H9 (cell line): ENCODE measurements at regions not wholly inside any gene's neighbourhood (a gene's known extent, or its start where the extent isn't known, plus 50 kb on each side); places are given as distances from the start of the nearest gene placed in this dataset.
A peak's percentile ranks its signal among the peaks of the same experiment; 100 is the strongest.

Experiments used
- DNase-seq: peaks from one replicate; pipeline ENCODE4 v3.0.0-alpha.2; 2017
- H2AFZ ChIP-seq: one replicate; pipeline ENCODE4 v1.6.1; 2013; ENCODE audit warnings: mild to moderate bottlenecking, low read length, control low read depth, moderate library complexity
- H2AK5ac ChIP-seq: 2 replicates; pipeline ENCODE4 v1.6.1; 2013; ENCODE audit warnings: low read length, control low read depth, mixed read lengths; ENCODE audit not compliant: insufficient read length
- H2BK120ac ChIP-seq: one replicate; pipeline ENCODE4 v1.6.1; 2013; ENCODE audit warnings: low read depth, mild to moderate bottlenecking, low read length, control low read depth, inconsistent platforms; ENCODE audit not compliant: poor library complexity, severe bottlenecking
- H2BK12ac ChIP-seq: 2 replicates; pipeline ENCODE4 v1.6.1; 2013; ENCODE audit warnings: low read length, control low read depth, mixed read lengths, low read depth; ENCODE audit not compliant: insufficient read length
- H2BK15ac ChIP-seq: 2 replicates; pipeline ENCODE4 v1.6.1; 2013; ENCODE audit warnings: low read depth, low read length, control low read depth
- H2BK20ac ChIP-seq: one replicate; pipeline ENCODE4 v1.6.1; 2013; ENCODE audit warnings: low read depth, mild to moderate bottlenecking, low read length, control low read depth, inconsistent platforms; ENCODE audit not compliant: poor library complexity, severe bottlenecking
- H2BK5ac ChIP-seq: 2 replicates; pipeline ENCODE4 v1.6.1; 2013; ENCODE audit warnings: low read length, control low read depth, mixed read lengths; ENCODE audit not compliant: insufficient read length
- H3K14ac ChIP-seq: 2 replicates; pipeline ENCODE4 v1.6.1; 2013; ENCODE audit warnings: low read length, control low read depth; ENCODE audit not compliant: insufficient read depth
- H3K18ac ChIP-seq: 2 replicates; pipeline ENCODE4 v1.6.1; 2013; ENCODE audit warnings: low read depth, mild to moderate bottlenecking, mixed read lengths, low read length, control low read depth; ENCODE audit not compliant: insufficient read length
- H3K23ac ChIP-seq: 2 replicates; pipeline ENCODE4 v1.6.1; 2013; ENCODE audit warnings: low read length, control low read depth, mixed read lengths, low read depth; ENCODE audit not compliant: insufficient read length
- H3K23me2 ChIP-seq: 2 replicates; pipeline ENCODE4 v1.6.1; 2013; ENCODE audit warnings: low read depth, mild to moderate bottlenecking, mixed read lengths, low read length, control low read depth; ENCODE audit not compliant: insufficient read length, poor library complexity, severe bottlenecking
- H3K27ac ChIP-seq: 2 replicates; pipeline ENCODE4 v1.5.1; 2013; ENCODE audit warnings: low read length, control low read depth, mixed read lengths, low read depth; ENCODE audit not compliant: insufficient read length
- H3K27me3 ChIP-seq: 2 replicates; pipeline ENCODE4 v1.6.1; 2013; ENCODE audit warnings: low read length, control low read depth, inconsistent platforms; ENCODE audit not compliant: insufficient read depth
- H3K4ac ChIP-seq: 2 replicates; pipeline ENCODE4 v1.6.1; 2013; ENCODE audit warnings: low read depth, mild to moderate bottlenecking, control low read depth, inconsistent platforms, low read length, moderate library complexity
- H3K4me1 ChIP-seq: 2 replicates; pipeline ENCODE4 v1.6.1; 2013; ENCODE audit warnings: low read length, control low read depth, inconsistent platforms; ENCODE audit not compliant: insufficient read depth
- H3K4me2 ChIP-seq: 2 replicates; pipeline ENCODE4 v1.6.1; 2013; ENCODE audit warnings: low read length, control low read depth, mixed read lengths; ENCODE audit not compliant: insufficient read length, insufficient read depth
- H3K56ac ChIP-seq: 2 replicates; pipeline ENCODE4 v1.6.1; 2013; ENCODE audit warnings: low read depth, mild to moderate bottlenecking, mixed read lengths, low read length, control low read depth; ENCODE audit not compliant: insufficient read length
- H3K79me1 ChIP-seq: 2 replicates; pipeline ENCODE4 v1.6.1; 2013; ENCODE audit warnings: low read depth, mild to moderate bottlenecking, moderate library complexity, low read length, control low read depth, inconsistent platforms; ENCODE audit not compliant: insufficient read depth, poor library complexity, severe bottlenecking
- H3K79me2 ChIP-seq: 2 replicates; pipeline ENCODE4 v1.6.1; 2013; ENCODE audit warnings: low read length, control low read depth, inconsistent platforms; ENCODE audit not compliant: insufficient read depth
- H3K9ac ChIP-seq: 2 replicates; pipeline ENCODE4 v1.6.1; 2013; ENCODE audit warnings: low read length, control low read depth, mixed read lengths; ENCODE audit not compliant: insufficient read length; ENCODE audit errors: extremely low read depth
- H3K9me3 ChIP-seq: one replicate; pipeline ENCODE4 v1.6.1; 2013; ENCODE audit warnings: low read depth, low read length, inconsistent platforms; ENCODE audit not compliant: control insufficient read depth
- H3T11ph ChIP-seq: one replicate; pipeline ENCODE4 v1.6.1; 2013; ENCODE audit warnings: mild to moderate bottlenecking, low read length, control low read depth, inconsistent platforms
- H4K20me1 ChIP-seq: one replicate; pipeline ENCODE4 v1.6.1; 2013; ENCODE audit not compliant: control insufficient read depth, insufficient read length, insufficient read depth
- H4K5ac ChIP-seq: 2 replicates; pipeline ENCODE4 v1.6.1; 2013; ENCODE audit warnings: low read depth, mild to moderate bottlenecking, mixed read lengths, low read length, control low read depth; ENCODE audit not compliant: insufficient read length
- H4K8ac ChIP-seq: replicated peaks from 2 replicates; pipeline ENCODE4 v1.6.1; 2013; ENCODE audit warnings: low read length, control low read depth, mixed read lengths, low read depth; ENCODE audit not compliant: insufficient read length
- H4K91ac ChIP-seq: 2 replicates; pipeline ENCODE4 v1.6.1; 2013; ENCODE audit warnings: low read depth, mild to moderate bottlenecking, moderate library complexity, mixed read lengths, low read length, control low read depth; ENCODE audit not compliant: insufficient read length
- H3K27ac Mint-ChIP-seq, 3 experiments: 2 replicates in 2 of 3; 3 replicates in 1 of 3; pipeline ENCODE4 v1.8.0; 2020 to 2021; ENCODE audit warnings: mixed read lengths in 3 of 3, mild to moderate bottlenecking in 1 of 3, moderate library complexity in 1 of 3
- H3K27me3 Mint-ChIP-seq: 2 replicates; pipeline ENCODE4 v1.8.0; 2021; ENCODE audit warnings: low read depth, mild to moderate bottlenecking, moderate library complexity, mixed read lengths
- H3K36me3 Mint-ChIP-seq, 3 experiments: 2 replicates in 2 of 3; 3 replicates in 1 of 3; pipeline ENCODE4 v1.8.0; 2020 to 2021; ENCODE audit warnings: low read depth in 3 of 3, mixed read lengths in 3 of 3; ENCODE audit not compliant: insufficient read depth in 1 of 3
- H3K4me1 Mint-ChIP-seq, 2 experiments: 2 replicates each; pipeline ENCODE4 v1.8.0; 2020; ENCODE audit warnings: mixed read lengths in 2 of 2
- H3K4me3 Mint-ChIP-seq, 2 experiments: 2 replicates in 1 of 2; 3 replicates in 1 of 2; pipeline ENCODE4 v1.8.0; 2020 to 2021; ENCODE audit warnings: mild to moderate bottlenecking in 2 of 2, mixed read lengths in 2 of 2, moderate library complexity in 1 of 2
- H3K9me3 Mint-ChIP-seq, 2 experiments: 2 replicates in 1 of 2; 3 replicates in 1 of 2; pipeline ENCODE4 v1.8.0; 2020; ENCODE audit warnings: mild to moderate bottlenecking in 2 of 2, mixed read lengths in 2 of 2, moderate library complexity in 1 of 2
- WGBS: extraction: QIAGEN DNeasy Blood & Tissue Kit; methylation state at CpG from one replicate; pipeline ENCODE4 v1.1.7; 2013; ENCODE audit warnings: missing lambda C conversion rate, low lambda C conversion rate, mixed read lengths; ENCODE audit not compliant: insufficient read length; ENCODE audit errors: extremely low coverage; 5-methylcytosine and 5-hydroxymethylcytosine counted together
- TF ChIP-seq, protein P1 (sequence below): fragments of 200-600 bp; sonication (generic); conservative IDR thresholded peaks from 3 replicates; pipeline ENCODE4 v1.8.0; 2021; ENCODE audit warnings: antibody characterized with exemption, mild to moderate bottlenecking

- no peak overlapping the region for H4K91ac ChIP-seq
- no peaks in the 10 kb centered on the region for H3K79me1 ChIP-seq
- no peaks in the 10 kb centered on the region for H3K23me2 ChIP-seq
- H3K27me3 ChIP-seq, result no peaks in the 10 kb centered on the region
- 0 out of 2 replicates have a peak overlapping the region, but pooled peaks have one; percentile 9 for H3K14ac ChIP-seq
- no peak overlapping the region for H2AFZ ChIP-seq
- H3K56ac ChIP-seq, result no peak overlapping the region
- H2BK15ac ChIP-seq, result no peak overlapping the region
- no peak overlapping the region for H2BK5ac ChIP-seq
- H3K4me1 Mint-ChIP-seq, result peaks cover 0 to 12% of the 10 kb centered on the region in 2 experiments; a peak in 3 of 4 replicates
- no peak overlapping the region for H3K4me2 ChIP-seq
- no peak overlapping the region for H3K4me3 Mint-ChIP-seq
- DNase-seq, result no peak
- no peak overlapping the region for H4K5ac ChIP-seq
- no peak overlapping the region for H2BK120ac ChIP-seq
- H3K18ac ChIP-seq, result no peak overlapping the region
- H3K27ac ChIP-seq, result no peak overlapping the region
- H2BK12ac ChIP-seq, result no peak overlapping the region
- no peak overlapping the region for H2BK20ac ChIP-seq
- H3K4ac ChIP-seq, result no peak overlapping the region
- no peak overlapping the region for H3K23ac ChIP-seq
- no peak overlapping the region for H4K8ac ChIP-seq
- H4K20me1 ChIP-seq, result no peaks in the 10 kb centered on the region
- no peak overlapping the region for H2AK5ac ChIP-seq
- H3T11ph ChIP-seq, result no peak overlapping the region
- no CpG with 5 or more reads among the region's 20 CpGs for WGBS
- no peaks in the 10 kb centered on the region for H3K9me3 Mint-ChIP-seq
- TF ChIP-seq, protein P1, sequence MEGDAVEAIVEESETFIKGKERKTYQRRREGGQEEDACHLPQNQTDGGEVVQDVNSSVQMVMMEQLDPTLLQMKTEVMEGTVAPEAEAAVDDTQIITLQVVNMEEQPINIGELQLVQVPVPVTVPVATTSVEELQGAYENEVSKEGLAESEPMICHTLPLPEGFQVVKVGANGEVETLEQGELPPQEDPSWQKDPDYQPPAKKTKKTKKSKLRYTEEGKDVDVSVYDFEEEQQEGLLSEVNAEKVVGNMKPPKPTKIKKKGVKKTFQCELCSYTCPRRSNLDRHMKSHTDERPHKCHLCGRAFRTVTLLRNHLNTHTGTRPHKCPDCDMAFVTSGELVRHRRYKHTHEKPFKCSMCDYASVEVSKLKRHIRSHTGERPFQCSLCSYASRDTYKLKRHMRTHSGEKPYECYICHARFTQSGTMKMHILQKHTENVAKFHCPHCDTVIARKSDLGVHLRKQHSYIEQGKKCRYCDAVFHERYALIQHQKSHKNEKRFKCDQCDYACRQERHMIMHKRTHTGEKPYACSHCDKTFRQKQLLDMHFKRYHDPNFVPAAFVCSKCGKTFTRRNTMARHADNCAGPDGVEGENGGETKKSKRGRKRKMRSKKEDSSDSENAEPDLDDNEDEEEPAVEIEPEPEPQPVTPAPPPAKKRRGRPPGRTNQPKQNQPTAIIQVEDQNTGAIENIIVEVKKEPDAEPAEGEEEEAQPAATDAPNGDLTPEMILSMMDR, result no peak
- peak overlapping the region in 2 of 3 experiments; percentile 48 to 94; a peak in 1 of 7 replicates for H3K27ac Mint-ChIP-seq
- H3K36me3 Mint-ChIP-seq, result no peaks in the 10 kb centered on the region
- H3K79me2 ChIP-seq, result no peaks in the 10 kb centered on the region
- H3K27me3 Mint-ChIP-seq, result peaks cover 12% of the 10 kb centered on the region
- no peaks in the 10 kb centered on the region for H3K9me3 ChIP-seq
- H3K9ac ChIP-seq, result no peak overlapping the region
- no peaks in the 10 kb centered on the region for H3K4me1 ChIP-seq
Observed at GRCh38 chr18:79598633-79599175, 80.9 kb upstream of the CTDP1 start.
